ENCODE measurements at regions not wholly inside any gene's neighbourhood (a gene's known extent, or its start where the extent isn't known, plus 50 kb on each side); places are given as distances from the start of the nearest gene placed in this dataset.

- Histone ChIP-seq H3K4me1 (ENCODE audit: control insufficient read depth in 1 of 2, insufficient read depth in 2 of 2, low read length in 2 of 2) (no peaks in the 10 kb centered on the region), H3K36me3 (replicated peaks in 1 of 2; ENCODE audit: control insufficient read depth in 1 of 2, insufficient read depth in 2 of 2, low read length in 2 of 2) (no peaks in the 10 kb centered on the region), H3K79me2 (ENCODE audit: insufficient read depth, low read length) (no peaks in the 10 kb centered on the region), H3K4me2 (replicated peaks; ENCODE audit: extremely low read depth, low read length, poor library complexity, severe bottlenecking) (no peak overlapping the region), H3K27me3 (ENCODE audit: control insufficient read depth in 2 of 2, insufficient read depth in 2 of 2, low read length in 2 of 2) (no peaks in the 10 kb centered on the region), H3K27ac (ENCODE audit: low read depth in 1 of 2, low read length in 2 of 2) (no peak overlapping the region), H4K20me1 (ENCODE audit: insufficient read depth, low read length) (no peaks in the 10 kb centered on the region), H3K4me3 (replicated peaks in 1 of 3; ENCODE audit: low read depth in 2 of 3, low read length in 3 of 3) (no peak overlapping the region), H3K9ac (ENCODE audit: insufficient read depth, low read length, poor library complexity, severe bottlenecking) (no peak overlapping the region), H3K9me3 (replicated peaks in 1 of 2; ENCODE audit: control insufficient read depth in 1 of 2, insufficient read depth in 1 of 2, low read length in 2 of 2) (no peaks in the 10 kb centered on the region), H2AFZ (ENCODE audit: insufficient read depth, low read depth, low read length, poor library complexity, severe bottlenecking) (no peak overlapping the region)
- Mint-ChIP-seq H3K36me3 (no peaks in the 10 kb centered on the region), H3K9me3 (peaks cover 0 to 6% (median 2%) of the 10 kb centered on the region in 7 donors), H3K27me3 (ENCODE audit: low read depth in 3 of 3) (peaks cover 1 to 7% (median 3%) of the 10 kb centered on the region in 3 donors), H3K4me3 (no peak overlapping the region), H3K4me1 (no peaks in the 10 kb centered on the region), H3K27ac (no peak overlapping the region)
- intact Hi-C loops (cut with micrococcal nuclease) = no loop called here
- no CpG with 5 or more reads among the region's 1 CpG for WGBS (ENCODE audit: insufficient coverage)
- TF ChIP-seq, protein P1, sequence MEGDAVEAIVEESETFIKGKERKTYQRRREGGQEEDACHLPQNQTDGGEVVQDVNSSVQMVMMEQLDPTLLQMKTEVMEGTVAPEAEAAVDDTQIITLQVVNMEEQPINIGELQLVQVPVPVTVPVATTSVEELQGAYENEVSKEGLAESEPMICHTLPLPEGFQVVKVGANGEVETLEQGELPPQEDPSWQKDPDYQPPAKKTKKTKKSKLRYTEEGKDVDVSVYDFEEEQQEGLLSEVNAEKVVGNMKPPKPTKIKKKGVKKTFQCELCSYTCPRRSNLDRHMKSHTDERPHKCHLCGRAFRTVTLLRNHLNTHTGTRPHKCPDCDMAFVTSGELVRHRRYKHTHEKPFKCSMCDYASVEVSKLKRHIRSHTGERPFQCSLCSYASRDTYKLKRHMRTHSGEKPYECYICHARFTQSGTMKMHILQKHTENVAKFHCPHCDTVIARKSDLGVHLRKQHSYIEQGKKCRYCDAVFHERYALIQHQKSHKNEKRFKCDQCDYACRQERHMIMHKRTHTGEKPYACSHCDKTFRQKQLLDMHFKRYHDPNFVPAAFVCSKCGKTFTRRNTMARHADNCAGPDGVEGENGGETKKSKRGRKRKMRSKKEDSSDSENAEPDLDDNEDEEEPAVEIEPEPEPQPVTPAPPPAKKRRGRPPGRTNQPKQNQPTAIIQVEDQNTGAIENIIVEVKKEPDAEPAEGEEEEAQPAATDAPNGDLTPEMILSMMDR (IDR thresholded peaks at IDR 0.05) = no peak
- DNase-seq = no peak
These were observed 250.9 kb downstream of the PSAT1 start for GRCh38 chr9:78547831-78548230.

- H2AFZ ChIP-seq (ENCODE audit: insufficient read depth, low read depth, low read length, poor library complexity, severe bottlenecking) = no peak overlapping the region
- H3K4me2 ChIP-seq (replicated peaks; ENCODE audit: extremely low read depth, low read length, poor library complexity, severe bottlenecking) = no peak overlapping the region
- no peaks in the 10 kb centered on the region for H3K4me1 Mint-ChIP-seq
- no peak overlapping the region for H3K4me3 ChIP-seq (replicated peaks in 1 of 3; ENCODE audit: low read depth in 2 of 3, low read length in 3 of 3)
- H3K4me1 ChIP-seq (ENCODE audit: control insufficient read depth in 1 of 2, insufficient read depth in 2 of 2, low read length in 2 of 2) = no peaks in the 10 kb centered on the region
- H3K36me3 ChIP-seq (replicated peaks in 1 of 2; ENCODE audit: control insufficient read depth in 1 of 2, insufficient read depth in 2 of 2, low read length in 2 of 2) = no peaks in the 10 kb centered on the region
- H3K9me3 Mint-ChIP-seq = peaks cover 0 to 10% (median 2%) of the 10 kb centered on the region in 7 donors
- H3K27ac ChIP-seq (ENCODE audit: low read depth in 1 of 2, low read length in 2 of 2) = no peak overlapping the region
- H3K27ac Mint-ChIP-seq = no peak overlapping the region
- H3K9ac ChIP-seq (ENCODE audit: insufficient read depth, low read length, poor library complexity, severe bottlenecking) = no peak overlapping the region
- no peaks in the 10 kb centered on the region for H3K36me3 Mint-ChIP-seq
- no peak overlapping the region for H3K4me3 Mint-ChIP-seq
- no peaks in the 10 kb centered on the region for H3K79me2 ChIP-seq (ENCODE audit: insufficient read depth, low read length)
- H3K9me3 ChIP-seq (replicated peaks in 1 of 2; ENCODE audit: control insufficient read depth in 1 of 2, insufficient read depth in 1 of 2, low read length in 2 of 2) = no peaks in the 10 kb centered on the region
- TF ChIP-seq, protein P1 (IDR thresholded peaks at IDR 0.05) = no peak
- WGBS (ENCODE audit: insufficient coverage) = no CpG with 5 or more reads among the region's 3 CpGs
- intact Hi-C loops (cut with micrococcal nuclease) = no loop called here
- no peak for DNase-seq
- no peaks in the 10 kb centered on the region for H4K20me1 ChIP-seq (ENCODE audit: insufficient read depth, low read length)
- H3K27me3 ChIP-seq (ENCODE audit: control insufficient read depth in 2 of 2, insufficient read depth in 2 of 2, low read length in 2 of 2) = no peaks in the 10 kb centered on the region
- H3K27me3 Mint-ChIP-seq (ENCODE audit: low read depth in 3 of 3) = peaks cover 1 to 6% (median 3%) of the 10 kb centered on the region in 3 donors
These were observed 251.7 kb downstream of the PSAT1 start for GRCh38 chr9:78548670-78549069.

Data from CD14-positive monocyte (primary cell).